GM18909 (cell line): ENCODE measurements at regions not wholly inside any gene's neighbourhood (a gene's known extent, or its start where the extent isn't known, plus 50 kb on each side); places are given as distances from the start of the nearest gene placed in this dataset.
"Not testable (repeated sequence)": the region's sequence is repeated elsewhere in the genome, so short reads cannot be mapped to it uniquely, and the experiment has no call there.

Source experiments
- ATAC-seq: cut with Tn5 transposase; IDR thresholded peaks from one replicate; pipeline ENCODE4 v1.9.1; 2021; ENCODE audit warnings: mild to moderate bottlenecking; ENCODE audit not compliant: unreplicated experiment, poor library complexity

- ATAC-seq = no peak
These were observed 89.1 kb downstream of the CRYGS start for GRCh38 chr3:186454881-186455703.

GRCh38 chr3:186453531-186453930 lies 90.6 kb downstream of the CRYGS start:
- no peak for ATAC-seq

DNA sequence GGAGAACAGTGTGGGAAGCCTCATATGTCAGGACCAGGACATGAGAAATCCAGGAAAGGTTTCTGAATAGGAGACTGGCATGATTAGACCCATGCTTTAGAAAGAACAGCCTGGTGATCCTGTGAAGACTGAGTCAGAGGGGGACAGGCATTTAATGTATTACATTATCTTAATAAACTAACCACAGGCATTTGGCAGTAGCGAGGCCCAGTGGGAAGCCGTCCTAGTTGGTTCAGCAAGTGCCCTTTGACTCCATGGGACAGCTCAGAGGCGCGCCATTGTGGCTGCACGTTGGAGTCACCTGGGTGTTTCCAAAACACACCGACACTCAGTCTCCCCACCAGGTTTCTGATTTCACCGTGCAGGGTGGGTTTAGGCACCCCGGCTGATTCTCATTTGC lies 90.5 kb upstream of the DGKG start:
- no peak for ATAC-seq

- ATAC-seq = no peak
These were observed 89.3 kb upstream of the DGKG start for GRCh38 chr3:186451371-186451770.

GRCh38 chr3:186444974-186445373 lies 82.9 kb upstream of the DGKG start:
- ATAC-seq = no peak

GRCh38 chr3:186444288-186444687 lies 82.3 kb upstream of the DGKG start:
- ATAC-seq = no peak

DNA sequence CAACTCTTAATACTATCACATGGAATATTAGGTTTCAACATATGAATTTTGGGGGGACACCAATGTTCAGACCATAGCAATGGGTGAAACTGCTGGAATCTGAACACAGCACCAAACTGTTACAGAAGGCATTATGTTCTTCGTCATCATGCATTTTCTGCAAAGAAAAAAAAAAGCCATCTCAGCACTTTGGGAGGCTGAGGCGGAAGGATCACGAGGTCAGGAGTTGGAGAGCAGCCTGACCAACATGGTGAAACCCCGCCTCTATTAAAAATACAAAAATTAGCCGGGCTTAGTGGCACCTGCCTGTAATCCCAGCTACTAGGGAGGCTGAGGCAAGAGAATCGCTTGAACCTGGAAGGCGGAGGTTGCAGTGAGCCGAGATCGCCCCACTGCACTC lies 80.9 kb upstream of the DGKG start:
- ATAC-seq = not testable (repeated sequence)

DNA sequence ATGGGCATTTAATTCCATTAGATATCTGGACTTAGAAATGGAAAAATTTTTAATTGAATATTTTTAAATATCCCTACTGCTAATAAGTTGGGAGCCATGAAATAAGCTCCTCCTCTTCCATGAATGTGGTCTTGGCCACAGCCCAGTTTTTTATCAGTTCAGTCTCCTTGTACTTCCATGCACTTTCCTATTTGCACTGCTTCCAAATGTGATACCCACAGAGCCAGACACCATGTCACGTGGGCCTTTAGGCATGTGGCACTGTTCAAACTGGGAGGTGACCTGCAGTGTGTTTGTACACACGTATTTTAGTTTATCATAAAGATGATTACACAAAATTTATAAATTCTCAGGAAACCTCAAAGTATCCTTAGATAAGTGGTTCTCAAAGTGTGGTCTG lies 80.1 kb upstream of the DGKG start:
- no peak for ATAC-seq

DNA sequence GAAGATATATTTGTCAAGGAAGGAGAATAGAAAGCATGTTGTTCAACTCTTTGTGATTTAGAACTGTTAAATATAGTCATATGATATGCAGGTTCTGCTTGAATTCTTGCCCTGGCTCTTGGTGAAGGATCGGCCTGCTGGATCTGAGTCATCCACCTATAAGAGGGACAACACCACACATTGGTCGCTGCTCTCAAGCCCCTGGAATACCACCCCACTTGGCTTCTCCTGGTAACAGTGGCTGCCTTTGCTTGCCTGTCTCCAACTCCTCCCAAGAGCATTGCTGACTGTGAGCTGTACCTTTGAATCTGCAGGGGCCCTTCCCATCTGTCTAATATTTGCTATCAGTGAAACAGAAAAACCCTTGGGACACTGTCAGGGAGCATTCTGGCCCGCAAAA lies 78.9 kb upstream of the DGKG start:
- no peak for ATAC-seq

DNA sequence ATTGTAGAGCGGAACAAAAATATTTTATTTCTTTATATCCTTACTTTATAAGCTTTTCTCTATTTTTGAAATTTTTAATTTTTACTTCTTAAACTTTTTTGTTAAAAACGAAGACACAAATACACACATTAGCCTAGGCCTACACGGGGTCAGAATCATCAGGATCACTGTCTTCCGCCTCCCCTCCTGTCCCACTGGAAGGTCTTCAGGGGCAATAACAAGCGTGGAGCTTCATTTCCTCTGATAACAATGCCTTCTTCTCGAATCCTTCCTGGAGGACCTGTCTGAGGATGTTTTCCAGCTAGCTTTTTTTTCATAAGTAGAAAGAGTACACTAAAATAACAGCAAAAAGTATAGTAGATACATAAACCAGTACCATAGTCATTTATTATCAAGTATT lies 77.7 kb upstream of the DGKG start:
- ATAC-seq = no peak

DNA sequence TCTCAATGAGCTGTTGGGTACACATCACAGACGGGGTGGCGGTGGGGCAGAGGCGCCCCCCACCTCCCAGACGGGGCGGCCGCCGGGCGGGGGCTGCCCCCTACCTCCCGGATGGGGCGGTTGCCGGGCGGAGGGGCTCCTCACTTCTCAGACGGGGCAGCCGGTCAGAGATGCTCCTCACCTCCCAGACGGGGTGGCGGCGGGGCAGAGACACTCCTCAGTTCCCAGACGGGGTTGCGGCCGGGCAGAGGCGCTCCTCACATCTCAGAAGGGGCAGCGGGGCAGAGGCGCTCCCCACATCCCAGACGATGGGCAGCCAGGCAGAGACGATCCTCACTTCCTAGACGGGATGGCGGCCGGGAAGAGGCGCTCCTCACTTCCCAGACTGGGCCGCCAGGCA lies 73.3 kb upstream of the DGKG start:
- not testable (repeated sequence) for ATAC-seq

- ATAC-seq = no peak
These were observed 71.1 kb upstream of the DGKG start for GRCh38 chr3:186432944-186433732.

DNA sequence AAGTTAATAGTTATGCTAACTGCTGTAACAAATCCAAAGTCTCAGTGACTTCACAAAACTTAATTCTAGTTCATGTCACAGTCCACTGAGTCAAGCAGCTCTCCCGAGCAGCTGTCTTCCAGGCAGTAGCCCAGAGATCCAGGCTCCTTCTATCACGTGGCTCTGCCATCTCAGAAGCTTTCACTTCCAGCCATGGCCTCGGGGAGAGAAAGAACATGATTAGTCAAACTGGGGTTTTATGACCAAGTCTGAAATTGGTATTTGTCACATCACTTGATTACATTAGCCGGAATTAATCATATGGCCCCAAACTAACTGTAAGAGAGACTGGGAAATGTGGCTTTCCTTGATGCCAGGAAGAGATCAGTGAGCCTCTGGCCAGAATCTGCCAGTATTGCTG lies 70.2 kb upstream of the DGKG start:
- no peak for ATAC-seq

- no peak for ATAC-seq
These were observed 65.7 kb upstream of the DGKG start for GRCh38 chr3:186427627-186428281.

GRCh38 chr3:186425788-186426730 lies 64.0 kb upstream of the DGKG start:
- no peak for ATAC-seq

GRCh38 chr3:186421946-186422345 lies 59.9 kb upstream of the DGKG start:
- no peak for ATAC-seq

GRCh38 chr3:186418671-186419145 lies 56.7 kb upstream of the DGKG start:
- ATAC-seq = no peak

DNA sequence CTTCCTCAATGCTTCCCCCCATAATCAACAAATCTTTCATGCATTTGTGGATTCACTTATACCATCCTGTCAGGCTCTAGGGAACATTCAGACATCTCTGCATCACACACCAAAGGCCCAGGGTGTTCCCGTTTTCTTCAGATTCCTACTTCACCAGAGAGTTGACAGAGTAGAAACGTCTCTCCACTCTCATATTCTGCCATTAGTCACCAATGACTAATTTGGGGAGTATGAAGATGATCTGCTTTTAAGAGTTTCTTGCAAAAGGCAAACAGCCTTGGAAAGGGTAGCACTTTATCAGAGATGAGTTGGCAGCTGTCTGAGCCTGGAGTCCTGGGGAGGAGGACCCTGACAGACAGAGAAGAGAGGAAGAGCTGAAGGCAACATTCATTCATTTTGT lies 55.8 kb upstream of the DGKG start:
- no peak for ATAC-seq

GRCh38 chr3:186414735-186415419 lies 52.8 kb upstream of the DGKG start:
- ATAC-seq = no peak
